Immature natural killer cell (primary cell): ENCODE measurements at regions not wholly inside any gene's neighbourhood (a gene's known extent, or its start where the extent isn't known, plus 50 kb on each side); places are given as distances from the start of the nearest gene placed in this dataset.
"Not testable (repeated sequence)": the region's sequence is repeated elsewhere in the genome, so short reads cannot be mapped to it uniquely, and the experiment has no call there.

Experiments used
- DNase-seq, 3 donors: peaks; one replicate each; pipeline ENCODE4 v3.0.0; 2022; ENCODE audit warnings: mixed read lengths in 1 of 3
- H3K27ac Mint-ChIP-seq, 6 donors: one replicate each; pipeline ENCODE4 v1.8.0; 2020; ENCODE audit warnings: mixed read lengths in 6 of 6, mild to moderate bottlenecking in 5 of 6, inconsistent platforms in 4 of 6, moderate library complexity in 3 of 6
- H3K27me3 Mint-ChIP-seq, 3 donors: one replicate each; pipeline ENCODE4 v1.8.0; 2020 to 2021; ENCODE audit warnings: low read depth in 3 of 3, mild to moderate bottlenecking in 3 of 3, mixed read lengths in 3 of 3, moderate library complexity in 3 of 3, inconsistent platforms in 1 of 3
- H3K36me3 Mint-ChIP-seq, 3 donors: one replicate each; pipeline ENCODE4 v1.8.0; 2020; ENCODE audit warnings: mixed read lengths in 3 of 3, inconsistent platforms in 2 of 3, mild to moderate bottlenecking in 2 of 3
- H3K4me1 Mint-ChIP-seq, 2 donors: one replicate each; pipeline ENCODE4 v1.8.0; 2020; ENCODE audit warnings: inconsistent platforms in 2 of 2, mild to moderate bottlenecking in 2 of 2, mixed read lengths in 2 of 2, moderate library complexity in 1 of 2
- H3K4me3 Mint-ChIP-seq, 5 donors: one replicate each; pipeline ENCODE4 v1.8.0; 2020; ENCODE audit warnings: mild to moderate bottlenecking in 5 of 5, mixed read lengths in 5 of 5, inconsistent platforms in 3 of 5, moderate library complexity in 3 of 5
- H3K9me3 Mint-ChIP-seq, 6 donors: one replicate each; pipeline ENCODE4 v1.8.0; 2020; ENCODE audit warnings: mild to moderate bottlenecking in 6 of 6, mixed read lengths in 6 of 6, inconsistent platforms in 4 of 6, moderate library complexity in 3 of 6

- Mint-ChIP-seq H3K27ac (peak overlapping the region in 4 of 6 donors; percentile 26 to 68 (median 46)), H3K36me3 (no peaks in the 10 kb centered on the region), H3K4me3 (no peak overlapping the region), H3K9me3 (no peaks in the 10 kb centered on the region), H3K4me1 (peaks cover 87 to 100% of the 10 kb centered on the region in 2 donors), H3K27me3 (peaks cover 0 to 3% (median 0%) of the 10 kb centered on the region in 3 donors)
- no peak for DNase-seq
These were observed 377.8 kb downstream of the UTRN start for GRCh38 chr6:144662812-144663365.

GRCh38 chr6:144664281-144664680, 379.1 kb downstream of the UTRN start:
- H3K4me1 Mint-ChIP-seq: peaks cover 85 to 99% of the 10 kb centered on the region in 2 donors
- no peak for DNase-seq
- no peaks in the 10 kb centered on the region for H3K36me3 Mint-ChIP-seq
- H3K27ac Mint-ChIP-seq: peak overlapping the region in 3 of 6 donors; percentile 17 to 74 (median 29)
- H3K4me3 Mint-ChIP-seq: no peak overlapping the region
- H3K9me3 Mint-ChIP-seq: no peaks in the 10 kb centered on the region
- peaks cover 0 to 2% (median 0%) of the 10 kb centered on the region in 3 donors for H3K27me3 Mint-ChIP-seq

GRCh38 chr6:144664947-144665346, 379.8 kb downstream of the UTRN start:
- H3K4me3 Mint-ChIP-seq: peak overlapping the region in 3 of 5 donors; percentile 18 to 22 (median 21)
- peak overlapping the region in 2 of 6 donors; percentile 23 to 81 for H3K27ac Mint-ChIP-seq
- no peak for DNase-seq
- peaks cover 0 to 1% (median 0%) of the 10 kb centered on the region in 6 donors for H3K9me3 Mint-ChIP-seq
- H3K36me3 Mint-ChIP-seq: peaks cover 0 to 5% (median 3%) of the 10 kb centered on the region in 3 donors
- H3K4me1 Mint-ChIP-seq: peaks cover 82 to 98% of the 10 kb centered on the region in 2 donors
- peaks cover 0 to 2% (median 0%) of the 10 kb centered on the region in 3 donors for H3K27me3 Mint-ChIP-seq

- no peak for DNase-seq
- Mint-ChIP-seq H3K36me3 (peaks cover 4 to 15% (median 8%) of the 10 kb centered on the region in 3 donors), H3K4me1 (peaks cover 81 to 98% of the 10 kb centered on the region in 2 donors), H3K27me3 (peaks cover 0 to 2% (median 0%) of the 10 kb centered on the region in 3 donors), H3K27ac (peak overlapping the region in 2 of 6 donors; percentile 12 to 32), H3K4me3 (peak overlapping the region in 2 of 5 donors; percentile 3 to 38), H3K9me3 (peaks cover 0 to 6% (median 3%) of the 10 kb centered on the region in 6 donors)
These were observed 380.9 kb downstream of the UTRN start for GRCh38 chr6:144665932-144666450.

GRCh38 chr6:144666781-144667180, 381.6 kb downstream of the UTRN start:
- H3K27me3 Mint-ChIP-seq: peaks cover 0 to 2% (median 0%) of the 10 kb centered on the region in 3 donors
- H3K4me3 Mint-ChIP-seq: peak overlapping the region in 2 of 5 donors; percentile 2 to 8
- H3K4me1 Mint-ChIP-seq: peaks cover 84 to 98% of the 10 kb centered on the region in 2 donors
- peaks cover 4 to 21% (median 11%) of the 10 kb centered on the region in 3 donors for H3K36me3 Mint-ChIP-seq
- peak overlapping the region in 2 of 6 donors; percentile 17 to 47 for H3K27ac Mint-ChIP-seq
- peaks cover 0 to 13% (median 8%) of the 10 kb centered on the region in 6 donors for H3K9me3 Mint-ChIP-seq
- no peak for DNase-seq

GRCh38 chr6:144667532-144668503, 382.7 kb downstream of the UTRN start:
- H3K27ac Mint-ChIP-seq: peak overlapping the region in 5 of 6 donors; percentile 12 to 62 (median 18)
- H3K27me3 Mint-ChIP-seq: no peaks in the 10 kb centered on the region
- peak overlapping the region in 1 of 5 donors; percentile 42 for H3K4me3 Mint-ChIP-seq
- peaks cover 84 to 98% of the 10 kb centered on the region in 2 donors for H3K4me1 Mint-ChIP-seq
- DNase-seq: no peak
- peaks cover 12 to 30% (median 19%) of the 10 kb centered on the region in 3 donors for H3K36me3 Mint-ChIP-seq
- H3K9me3 Mint-ChIP-seq: peaks cover 0 to 21% (median 11%) of the 10 kb centered on the region in 6 donors

- H3K9me3 Mint-ChIP-seq: peaks cover 7 to 41% (median 21%) of the 10 kb centered on the region in 6 donors
- not testable (repeated sequence) for H3K4me3 Mint-ChIP-seq, H3K27me3 Mint-ChIP-seq, DNase-seq
- H3K4me1 Mint-ChIP-seq: peaks cover 84 to 98% of the 10 kb centered on the region in 2 donors
- peaks cover 17 to 39% (median 32%) of the 10 kb centered on the region in 3 donors for H3K36me3 Mint-ChIP-seq
- peak overlapping the region in 3 of 6 donors; percentile 5 to 56 (median 55) for H3K27ac Mint-ChIP-seq
These were observed 385.1 kb downstream of the UTRN start for GRCh38 chr6:144670259-144670658.

- H3K27ac Mint-ChIP-seq: peak overlapping the region in 4 of 6 donors; percentile 14 to 80 (median 60)
These were observed 388.7 kb downstream of the UTRN start for GRCh38 chr6:144673807-144674206.

GRCh38 chr6:144675231-144675861, 390.2 kb downstream of the UTRN start:
- DNase-seq: peak; percentile 21 to 51 (median 39)
- peak overlapping the region; percentile 42 to 69 (median 51) for H3K4me3 Mint-ChIP-seq

More at GRCh38 chr6:144673807-144674206, 388.7 kb downstream of the UTRN start:
- Mint-ChIP-seq H3K9me3 (peaks cover 7 to 43% (median 23%) of the 10 kb centered on the region in 6 donors), H3K27me3 (peaks cover 0 to 2% (median 2%) of the 10 kb centered on the region in 3 donors), H3K4me1 (peaks cover 66 to 92% of the 10 kb centered on the region in 2 donors), H3K36me3 (peaks cover 18 to 41% (median 37%) of the 10 kb centered on the region in 3 donors), H3K4me3 (peak overlapping the region in 1 of 5 donors; percentile 42)
- DNase-seq: no peak

GRCh38 chr6:144676310-144676709, 391.2 kb downstream of the UTRN start:
- not testable (repeated sequence) for H3K27me3 Mint-ChIP-seq, DNase-seq, H3K4me3 Mint-ChIP-seq
- H3K36me3 Mint-ChIP-seq: peaks cover 14 to 35% (median 28%) of the 10 kb centered on the region in 3 donors
- peak overlapping the region in 1 of 6 donors; percentile 11 for H3K27ac Mint-ChIP-seq
- H3K4me1 Mint-ChIP-seq: peaks cover 54 to 90% of the 10 kb centered on the region in 2 donors
- peaks cover 7 to 33% (median 18%) of the 10 kb centered on the region in 6 donors for H3K9me3 Mint-ChIP-seq

More at GRCh38 chr6:144675231-144675861, 390.2 kb downstream of the UTRN start:
- Mint-ChIP-seq H3K27me3 (peaks cover 0 to 2% (median 2%) of the 10 kb centered on the region in 3 donors), H3K36me3 (peaks cover 14 to 35% (median 32%) of the 10 kb centered on the region in 3 donors), H3K9me3 (peaks cover 7 to 43% (median 22%) of the 10 kb centered on the region in 6 donors), H3K27ac (peak overlapping the region; percentile 58 to 89 (median 76)), H3K4me1 (peaks cover 57 to 90% of the 10 kb centered on the region in 2 donors)

GRCh38 chr6:144677263-144677662, 392.1 kb downstream of the UTRN start:
- peak overlapping the region in 1 of 6 donors; percentile 50 for H3K27ac Mint-ChIP-seq
- not testable (repeated sequence) for H3K27me3 Mint-ChIP-seq, H3K4me3 Mint-ChIP-seq, DNase-seq
- peaks cover 11 to 37% (median 21%) of the 10 kb centered on the region in 3 donors for H3K36me3 Mint-ChIP-seq
- H3K4me1 Mint-ChIP-seq: peaks cover 51 to 90% of the 10 kb centered on the region in 2 donors
- H3K9me3 Mint-ChIP-seq: peaks cover 5 to 27% (median 16%) of the 10 kb centered on the region in 6 donors

GRCh38 chr6:144678844-144679243, 393.7 kb downstream of the UTRN start:
- Mint-ChIP-seq H3K9me3 (peaks cover 1 to 13% (median 8%) of the 10 kb centered on the region in 6 donors), H3K4me1 (peaks cover 46 to 90% of the 10 kb centered on the region in 2 donors), H3K27ac (peak overlapping the region in 2 of 6 donors; percentile 29 to 36), H3K36me3 (peaks cover 11 to 28% (median 14%) of the 10 kb centered on the region in 3 donors), H3K4me3 (no peak overlapping the region), H3K27me3 (peaks cover 0 to 2% (median 2%) of the 10 kb centered on the region in 3 donors)
- no peak for DNase-seq
